ENCODE measurements at regions not wholly inside any gene's neighbourhood (a gene's known extent, or its start where the extent isn't known, plus 50 kb on each side); places are given as distances from the start of the nearest gene placed in this dataset.

DNA sequence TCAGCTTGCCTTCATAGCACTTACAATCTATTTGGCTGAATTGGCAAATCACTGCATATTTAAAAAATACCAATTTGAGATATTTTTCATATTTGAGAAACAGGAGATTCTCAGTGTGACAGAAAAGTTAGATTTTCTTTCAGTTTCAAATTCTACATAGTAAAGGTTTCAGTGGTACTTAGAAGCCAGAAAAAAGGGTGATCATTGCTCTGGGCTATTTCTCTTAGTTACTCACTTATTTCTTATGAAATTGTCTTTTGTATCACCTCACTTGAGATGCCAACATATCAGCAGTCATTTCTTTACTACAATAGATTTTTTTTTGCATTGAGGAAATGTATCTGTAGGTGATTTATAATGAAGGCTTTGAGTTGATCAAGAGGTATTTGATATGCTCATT lies 478.2 kb downstream of the GATA3 start:
- TF ChIP-seq CTCF (IDR thresholded peaks at IDR 0.05) (no peak), POLR2A (IDR thresholded peaks at IDR 0.05) (no peak)

Data from esophagus squamous epithelium (tissue), 4 donors.